ENCODE measurements at regions not wholly inside any gene's neighbourhood (a gene's known extent, or its start where the extent isn't known, plus 50 kb on each side); places are given as distances from the start of the nearest gene placed in this dataset.
A peak's percentile ranks its signal among the peaks of the same experiment; 100 is the strongest.

DNA sequence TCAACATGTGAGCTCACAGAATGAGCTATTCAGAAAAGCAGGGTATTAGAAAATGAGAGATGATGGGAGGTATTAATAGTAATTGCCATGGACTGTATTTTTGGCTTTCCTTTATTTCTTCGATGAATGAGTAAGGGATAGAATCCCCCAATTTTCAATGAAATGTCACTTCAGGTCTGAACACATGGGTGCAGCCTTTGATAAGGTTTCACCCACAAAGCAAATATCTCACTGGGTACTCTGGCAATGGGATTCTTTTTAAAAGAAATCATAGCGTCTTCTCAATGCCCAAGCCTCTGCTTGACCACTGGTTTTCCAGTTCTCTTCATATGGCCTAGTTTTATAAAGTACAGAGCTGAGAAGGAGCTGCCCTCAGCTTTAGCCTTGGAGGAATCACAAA lies 610.5 kb upstream of the FANCL start:
- ChIA-PET POLR2A (no interaction called here), CTCF (no interaction called here)
- Histone ChIP-seq H3K4me3 (no peak overlapping the region), H3K4me1 (no peaks in the 10 kb centered on the region), H3K4me2 (no peak overlapping the region), H3K27ac (no peak overlapping the region), H3K9me3 (no peaks in the 10 kb centered on the region)
- DNase-seq (ENCODE audit: low read depth in 1 of 2, low spot score in 1 of 2) (no peak), ATAC-seq (no peak), FAIRE-seq (no peak)
- TF ChIP-seq RFX5 (IDR thresholded peaks at IDR 0.05) (no peak), RAD21 (conservative IDR thresholded peaks at IDR 0.05 in 1 of 2, IDR thresholded peaks at IDR 0.05 in 1 of 2) (peak in 1 of 2 experiments; percentile 26; a peak in 1 of 5 replicates)
- 21% methylated on average over 2 of the region's 2 CpGs for WGBS (ENCODE audit: missing lambda C conversion rate)

GRCh38 chr2:58845011-58845410 lies 603.9 kb upstream of the FANCL start:
- POLR2A ChIA-PET, result no interaction called here
- H3K4me2 ChIP-seq, result no peak overlapping the region
- no peak overlapping the region for H3K27ac ChIP-seq
- 20% methylated on average over 3 of the region's 3 CpGs for WGBS (ENCODE audit: missing lambda C conversion rate)
- FAIRE-seq (no peak), DNase-seq (ENCODE audit: low read depth in 1 of 2, low spot score in 1 of 2) (no peak), ATAC-seq (no peak)
- H3K4me1 ChIP-seq, result no peaks in the 10 kb centered on the region
- CTCF ChIA-PET, result no interaction called here
- no peaks in the 10 kb centered on the region for H3K9me3 ChIP-seq
- no peak overlapping the region for H3K4me3 ChIP-seq
- TF ChIP-seq ESRRA (IDR thresholded peaks at IDR 0.05; ENCODE audit: borderline replicate concordance, low read length) (no peak), CBX2 (IDR thresholded peaks at IDR 0.05; ENCODE audit: borderline replicate concordance, low read depth) (no peak), ZNF302 (CRISPR knock-in tag; IDR thresholded peaks at IDR 0.05) (no peak), HEYL (CRISPR knock-in tag; IDR thresholded peaks at IDR 0.05) (no peak), EP300 (IDR thresholded peaks at IDR 0.05) (no peak), NPAS2 (CRISPR knock-in tag; IDR thresholded peaks at IDR 0.05; ENCODE audit: borderline replicate concordance) (no peak), POLR2A (IDR thresholded peaks at IDR 0.05; ENCODE audit: low read length) (no peak), SREBF2 (IDR thresholded peaks at IDR 0.05) (no peak), JUN (IDR thresholded peaks at IDR 0.05) (no peak)

DNA sequence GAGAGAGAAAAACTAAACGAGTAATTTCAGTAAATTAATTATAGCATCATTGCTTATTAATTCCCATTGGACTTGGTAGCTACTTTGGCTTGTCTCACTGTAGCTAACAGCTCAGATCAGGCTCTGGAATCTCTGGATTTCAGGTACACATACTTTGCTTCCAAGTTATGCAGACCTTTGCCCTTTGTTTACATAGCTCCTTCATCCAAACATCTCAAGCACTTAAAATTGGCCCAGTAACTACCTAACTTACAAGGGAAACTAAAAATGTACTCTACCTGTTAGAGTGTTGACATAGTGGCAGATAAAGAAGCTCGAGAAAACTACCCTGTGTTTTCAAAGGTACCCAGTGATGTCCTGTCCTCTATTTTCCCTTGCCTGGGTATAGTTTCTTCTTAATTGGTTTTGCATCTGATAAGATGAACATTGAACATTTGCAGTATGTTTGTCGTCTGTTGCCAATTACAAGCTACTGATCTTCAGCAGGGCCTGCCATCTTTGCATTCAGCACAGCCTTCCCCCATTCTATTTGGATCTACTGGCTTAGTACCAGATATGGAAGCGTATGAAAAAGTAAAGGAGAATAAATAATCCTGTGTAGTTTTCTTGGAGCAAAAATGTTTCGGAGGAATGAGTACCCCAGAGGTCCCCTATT lies 601.5 kb upstream of the FANCL start:
- ChIA-PET POLR2A (no interaction called here), CTCF (no interaction called here)
- no peak overlapping the region for H3K4me2 ChIP-seq
- 8% methylated on average over 5 of the region's 5 CpGs for WGBS (ENCODE audit: missing lambda C conversion rate)
- no peaks in the 10 kb centered on the region for H3K4me1 ChIP-seq
- no peak overlapping the region for H3K27ac ChIP-seq
- no peak for DNase-seq (ENCODE audit: low read depth in 1 of 2, low spot score in 1 of 2)
- no peak for ATAC-seq
- TF ChIP-seq KDM5A (IDR thresholded peaks at IDR 0.05) (no peak), HOXB5 (CRISPR knock-in tag; IDR thresholded peaks at IDR 0.05) (no peak), RNF2 (IDR thresholded peaks at IDR 0.05; ENCODE audit: borderline replicate concordance, low read depth) (no peak)
- no peak for FAIRE-seq
- no peaks in the 10 kb centered on the region for H3K9me3 ChIP-seq
- H3K4me3 ChIP-seq, result no peak overlapping the region

- no peak overlapping the region for H3K4me2 ChIP-seq
- DNase-seq (ENCODE audit: low read depth in 1 of 2, low spot score in 1 of 2) (peak in 1 of 2 experiments; percentile 16), ATAC-seq (no peak), FAIRE-seq (no peak)
- H3K9me3 ChIP-seq, result no peaks in the 10 kb centered on the region
- ChIA-PET POLR2A (no interaction called here), CTCF (no interaction called here)
- 7% methylated on average over 3 of the region's 3 CpGs for WGBS (ENCODE audit: missing lambda C conversion rate)
- no peak overlapping the region for H3K27ac ChIP-seq
- H3K4me1 ChIP-seq, result no peaks in the 10 kb centered on the region
- TF ChIP-seq JUNB (IDR thresholded peaks at IDR 0.05) (no peak), EHMT2 (IDR thresholded peaks at IDR 0.05; ENCODE audit: low read depth) (peak; percentile 72; the same call in 1 of the 2 replicates), ELK1 (IDR thresholded peaks at IDR 0.05; ENCODE audit: low read depth, low read length) (no peak), GATA3 (IDR thresholded peaks at IDR 0.05; ENCODE audit: borderline replicate concordance) (no peak), FOXS1 (CRISPR knock-in tag; IDR thresholded peaks at IDR 0.05) (no peak), SREBF2 (IDR thresholded peaks at IDR 0.05) (no peak), CBX2 (IDR thresholded peaks at IDR 0.05; ENCODE audit: borderline replicate concordance, low read depth) (no peak), REST (IDR thresholded peaks at IDR 0.05) (peak; percentile 92), NFE2L2 (conservative IDR thresholded peaks at IDR 0.05; ENCODE audit: low read length) (no peak)
- no peak overlapping the region for H3K4me3 ChIP-seq
Observed at GRCh38 chr2:58834404-58834803, 593.3 kb upstream of the FANCL start.

Data from A549 (cell line).